Activated CD4-positive, alpha-beta T cell treated with anti-CD3 and anti-CD28 coated beads for 24 hours (primary cell): ENCODE measurements at regions not wholly inside any gene's neighbourhood (a gene's known extent, or its start where the extent isn't known, plus 50 kb on each side); places are given as distances from the start of the nearest gene placed in this dataset.
"Not testable (repeated sequence)": the region's sequence is repeated elsewhere in the genome, so short reads cannot be mapped to it uniquely, and the experiment has no call there.

Experiments
- DNase-seq, 2 donors: peaks; one replicate each; pipeline ENCODE4 v3.0.0-alpha.2; 2020; ENCODE audit warnings: low read depth in 2 of 2

GRCh38 chr5:56384186-56384585 is 151.1 kb upstream of the ANKRD55 start:
- no peak for DNase-seq

DNA sequence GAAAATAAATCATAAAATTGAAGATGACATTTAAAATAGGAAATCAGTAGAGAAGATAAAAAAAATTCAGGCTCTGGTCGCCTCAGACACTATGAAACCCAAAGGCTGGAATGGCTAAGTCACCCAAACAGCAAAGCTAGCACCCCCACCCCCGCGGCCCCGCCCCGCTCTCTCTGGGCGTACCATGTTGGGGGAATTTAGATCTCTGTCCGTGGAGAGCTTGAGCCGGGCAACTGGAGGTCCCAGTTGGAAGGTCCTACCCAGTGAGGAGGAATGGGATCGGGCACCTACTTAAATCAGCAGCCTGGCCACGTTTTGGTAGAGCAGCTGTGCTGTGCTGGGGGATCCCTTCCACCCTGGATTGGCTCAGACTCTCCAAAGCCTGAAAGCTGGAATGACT is 150.6 kb upstream of the ANKRD55 start:
- DNase-seq: no peak

- no peak for DNase-seq
Measured at GRCh38 chr5:56382896-56383295, 149.8 kb upstream of the ANKRD55 start.

- no peak for DNase-seq
Measured at GRCh38 chr5:56377573-56377972, 144.4 kb upstream of the ANKRD55 start.

DNA sequence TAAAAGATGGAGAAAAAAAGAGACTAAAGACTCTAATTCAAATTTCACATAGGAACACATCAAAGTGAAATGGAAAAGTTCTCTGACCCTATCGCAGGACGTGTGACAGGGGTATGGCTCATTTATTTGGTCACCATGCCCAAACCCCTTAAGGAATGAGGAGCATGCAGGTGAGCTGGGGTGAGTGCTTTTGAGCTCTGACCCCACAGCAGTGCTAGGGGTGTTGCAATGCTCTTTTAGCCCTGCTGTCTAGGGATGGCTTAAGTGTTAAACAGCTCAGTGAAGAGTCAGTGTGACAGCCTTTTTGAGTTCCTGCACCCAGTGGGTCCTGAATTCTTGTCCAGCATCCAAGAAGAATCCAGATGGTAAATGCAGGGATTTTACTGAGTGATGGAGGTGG is 143.0 kb upstream of the ANKRD55 start:
- no peak for DNase-seq

- no peak for DNase-seq
Measured at GRCh38 chr5:56375011-56375410, 141.9 kb upstream of the ANKRD55 start.

GRCh38 chr5:56372491-56372890 is 139.4 kb upstream of the ANKRD55 start:
- DNase-seq: not testable (repeated sequence)

DNA sequence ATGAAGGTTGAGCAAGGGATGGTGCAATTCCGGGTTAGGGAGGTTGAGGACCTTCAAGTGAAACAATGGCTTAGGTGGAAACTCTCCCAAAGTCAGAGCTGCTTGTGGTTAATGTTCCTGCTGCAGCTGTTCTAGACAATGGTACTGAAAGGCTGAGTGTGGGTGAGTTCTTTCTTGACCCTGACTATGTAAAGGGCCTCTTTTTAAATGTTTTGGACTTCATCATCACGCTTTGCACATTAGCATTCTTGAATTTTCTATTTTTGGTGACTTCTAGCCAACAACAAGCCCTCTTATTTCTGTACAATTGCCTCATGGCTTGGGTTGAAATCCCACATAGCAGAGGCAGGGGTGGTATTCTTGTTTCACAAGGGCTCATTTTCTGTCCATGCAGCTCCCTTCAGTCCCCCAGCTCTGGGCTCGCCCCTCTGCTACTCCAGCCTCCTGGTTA is 136.3 kb upstream of the ANKRD55 start:
- no peak for DNase-seq

GRCh38 chr5:56367748-56368147 is 134.6 kb upstream of the ANKRD55 start:
- no peak for DNase-seq

DNA sequence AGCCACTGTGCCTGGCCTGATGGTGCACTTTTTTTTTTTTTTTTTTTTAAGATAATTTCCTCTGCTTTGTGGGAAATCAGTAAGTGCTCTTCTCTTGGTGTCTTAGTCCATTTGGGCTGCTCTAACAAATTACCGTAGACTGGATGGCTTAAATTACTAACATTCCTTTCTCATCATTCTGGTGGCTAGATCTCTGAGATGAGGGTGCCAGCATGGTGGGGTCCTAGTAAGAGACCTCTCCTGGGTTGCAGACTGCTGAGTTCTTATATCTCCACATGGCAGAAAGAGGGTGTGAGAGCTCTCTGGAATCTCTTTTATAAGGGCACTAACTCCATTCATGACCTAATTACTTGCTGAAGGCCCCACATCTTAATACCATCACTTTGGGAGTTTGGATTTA is 133.9 kb upstream of the ANKRD55 start:
- DNase-seq: no peak

DNA sequence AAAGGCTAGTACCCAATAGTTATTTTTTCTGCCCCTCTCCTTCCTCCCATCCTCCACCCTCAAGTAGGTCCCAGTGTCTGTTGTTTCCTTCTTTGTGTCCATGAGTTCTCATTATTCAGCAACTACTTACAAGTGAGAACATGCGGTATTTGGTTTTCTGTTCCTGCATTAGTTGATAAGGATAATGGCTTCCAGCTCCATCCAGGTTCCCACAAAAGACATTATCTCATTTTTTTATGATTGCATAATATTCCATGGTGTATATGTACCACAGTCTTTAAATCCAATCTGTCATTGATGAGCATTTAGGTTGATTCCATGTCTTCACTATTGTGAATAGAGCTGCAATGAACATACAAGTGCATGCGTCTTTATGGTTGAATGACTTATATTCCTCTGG is 128.3 kb upstream of the ANKRD55 start:
- DNase-seq: no peak

DNA sequence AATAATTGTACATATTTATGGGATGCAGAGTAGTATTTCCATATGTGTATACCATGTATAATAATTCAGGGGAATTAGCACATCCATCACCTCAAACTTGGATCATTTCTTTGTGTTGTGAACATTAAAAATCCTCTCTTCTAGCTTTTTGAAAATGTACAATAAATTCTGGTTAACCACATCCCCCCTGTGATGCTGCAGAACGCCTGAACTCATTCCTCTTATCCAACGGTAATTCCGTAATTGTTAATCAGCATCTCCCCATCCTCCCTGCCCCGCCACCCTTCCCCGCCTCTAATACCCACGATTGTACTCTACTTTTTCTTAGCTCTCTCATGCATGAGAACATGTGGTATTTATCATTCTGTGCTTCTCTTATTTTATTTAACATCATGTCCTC is 127.7 kb upstream of the ANKRD55 start:
- DNase-seq: no peak

DNA sequence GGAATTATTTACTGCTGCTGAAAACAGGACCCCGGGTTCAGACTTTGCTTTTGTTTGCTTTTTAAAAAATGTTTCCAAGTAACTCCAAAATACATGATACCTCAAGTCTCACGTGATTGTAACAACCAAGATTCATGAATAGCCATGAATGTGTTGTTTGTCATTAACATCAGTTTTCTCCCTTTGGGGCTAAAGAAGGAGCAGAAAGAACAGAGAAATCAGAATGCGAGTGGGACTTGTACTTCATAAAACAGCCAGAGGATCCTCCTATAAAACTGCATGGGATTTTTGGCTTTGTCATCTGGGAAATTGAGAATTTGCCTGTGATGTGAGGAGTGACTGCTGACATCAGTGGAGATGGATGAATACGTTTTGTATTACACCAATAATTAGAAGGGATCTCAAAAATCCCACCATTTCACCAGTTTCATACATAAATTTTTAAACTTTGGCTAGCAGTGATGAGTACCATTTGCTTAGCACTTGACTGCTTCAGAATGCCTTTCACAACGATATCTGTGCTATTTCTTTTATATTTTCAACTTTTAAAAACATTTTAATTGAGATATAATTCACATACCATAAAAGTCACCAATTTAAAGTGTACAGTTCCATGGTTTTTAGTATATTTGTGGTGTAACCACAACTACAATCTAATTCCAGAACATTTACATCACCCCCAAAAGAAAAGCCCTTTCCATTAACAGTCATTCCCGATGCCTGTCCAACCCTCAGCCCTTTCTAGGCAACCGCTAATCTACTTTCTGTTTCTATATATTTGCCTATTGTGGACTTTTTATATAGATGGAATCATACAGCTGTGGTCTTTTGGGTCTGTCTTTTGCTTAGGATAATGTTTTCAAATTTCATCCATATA is 126.9 kb upstream of the ANKRD55 start:
- DNase-seq: no peak

- DNase-seq: no peak
Measured at GRCh38 chr5:56358703-56359681, 125.9 kb upstream of the ANKRD55 start.

GRCh38 chr5:56358046-56358445 is 124.9 kb upstream of the ANKRD55 start:
- DNase-seq: no peak

GRCh38 chr5:56357426-56357825 is 124.3 kb upstream of the ANKRD55 start:
- no peak for DNase-seq

DNA sequence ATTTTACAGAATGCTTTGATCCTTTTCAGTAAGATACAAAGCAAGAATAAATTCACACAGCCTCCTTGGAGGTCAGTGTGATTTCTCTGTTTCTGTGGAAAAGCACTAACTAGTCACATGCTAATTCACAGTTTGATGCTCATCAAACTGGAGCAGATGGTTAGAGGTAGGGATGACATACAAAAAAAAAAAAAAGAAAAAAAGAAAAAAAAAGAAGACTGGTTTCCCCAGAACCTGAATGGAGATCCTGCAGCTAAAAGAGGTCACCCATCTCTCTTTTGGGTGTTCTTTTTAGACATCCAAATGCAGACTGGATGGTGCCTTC is 123.7 kb upstream of the ANKRD55 start:
- DNase-seq: no peak

DNA sequence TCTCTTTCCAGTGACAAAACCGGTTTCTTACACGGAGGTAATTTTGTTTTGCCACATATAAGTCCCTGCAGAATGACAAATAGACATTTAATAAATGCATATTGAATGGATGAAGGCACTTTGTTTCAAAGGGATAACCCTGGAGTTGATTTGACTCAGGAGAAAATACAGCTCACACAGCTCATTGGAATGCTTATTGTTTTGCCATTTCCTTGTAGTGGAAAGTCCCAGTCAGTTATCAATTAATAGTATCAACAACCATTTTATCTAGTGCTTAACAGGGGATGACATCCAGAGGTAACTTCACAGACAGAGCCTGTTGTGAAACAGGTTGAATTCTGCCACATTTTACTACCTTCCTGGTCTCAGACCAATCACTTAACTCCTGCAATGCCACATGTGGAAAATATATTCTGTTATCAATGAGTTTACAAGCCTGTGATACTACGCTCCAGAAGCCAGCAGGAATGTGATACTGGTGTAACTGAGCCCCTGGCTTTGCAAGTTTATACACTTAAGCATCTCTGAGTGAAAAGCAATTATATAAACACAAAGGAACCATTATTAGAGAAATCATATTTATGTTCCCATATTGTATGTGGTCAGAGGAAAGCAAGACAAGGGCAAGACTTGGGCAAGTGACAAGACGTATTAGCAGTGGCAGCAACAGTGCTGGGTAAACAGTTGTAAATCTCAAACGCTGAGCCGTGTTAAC is 123.1 kb upstream of the ANKRD55 start:
- DNase-seq: no peak

DNA sequence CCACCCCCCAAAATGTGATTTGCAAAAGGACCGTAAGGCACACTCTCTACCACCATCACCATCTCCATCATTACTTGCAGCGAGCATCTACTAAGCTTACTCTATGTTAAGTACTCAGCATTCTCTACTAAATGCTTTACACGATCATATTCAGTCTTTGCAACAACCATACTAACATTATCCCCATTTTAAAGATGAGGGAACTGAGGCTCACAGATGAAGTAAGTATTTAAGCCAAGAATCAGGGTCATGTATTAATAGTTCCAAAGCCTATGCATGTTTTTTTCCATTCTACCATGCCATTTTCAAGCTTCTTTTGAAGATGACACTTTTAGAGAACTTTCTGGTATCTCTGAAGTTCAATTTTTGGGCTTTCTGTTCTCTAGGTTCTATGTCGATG is 121.7 kb upstream of the ANKRD55 start:
- DNase-seq: no peak

- DNase-seq: no peak
Measured at GRCh38 chr5:56352808-56353590, 119.9 kb upstream of the ANKRD55 start.

DNA sequence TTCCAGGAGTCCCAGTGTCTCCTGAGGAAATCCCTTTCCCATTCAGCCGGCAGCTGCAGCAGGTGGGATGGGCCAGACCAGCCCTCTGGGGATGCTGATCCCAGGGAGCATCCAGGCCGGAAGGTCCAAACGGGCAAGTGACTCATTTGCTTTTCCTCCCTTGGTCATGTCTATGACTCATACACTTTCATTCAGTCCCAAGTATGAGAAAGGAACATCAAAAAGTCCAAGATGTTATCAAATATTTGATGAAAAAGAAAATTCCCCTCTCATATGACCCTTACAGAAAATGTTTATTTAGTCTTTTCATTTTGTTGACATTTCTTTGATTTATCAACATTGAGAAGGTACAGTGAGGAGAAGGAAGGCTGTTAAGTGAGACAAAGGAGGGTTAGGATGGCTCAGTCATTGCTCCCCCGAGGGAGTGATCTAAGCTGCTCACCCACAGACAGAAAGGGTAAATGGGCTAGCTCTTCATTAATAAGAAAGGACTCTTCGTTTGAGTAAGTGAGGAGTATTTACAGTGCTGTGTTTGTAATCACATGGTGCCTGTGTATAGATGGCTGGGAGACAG is 117.6 kb upstream of the ANKRD55 start:
- DNase-seq: no peak
